DND-41 (cell line): ENCODE measurements at regions not wholly inside any gene's neighbourhood (a gene's known extent, or its start where the extent isn't known, plus 50 kb on each side); places are given as distances from the start of the nearest gene placed in this dataset.

Experiments used
- EZH2 ChIP-seq: IDR thresholded peaks from 3 replicates; pipeline ENCODE4 v1.6.1; 2012; ENCODE audit warnings: borderline replicate concordance, low read depth, mild to moderate bottlenecking, moderate library complexity, low read length, inconsistent platforms; ENCODE audit not compliant: severe bottlenecking
- TF ChIP-seq, protein P1 (sequence below): IDR thresholded peaks from 2 replicates; pipeline ENCODE4 v1.5.1; 2012; ENCODE audit warnings: borderline replicate concordance, low read length, moderate library complexity, mild to moderate bottlenecking; ENCODE audit not compliant: poor library complexity, severe bottlenecking; ENCODE audit errors: extremely low read depth

DNA sequence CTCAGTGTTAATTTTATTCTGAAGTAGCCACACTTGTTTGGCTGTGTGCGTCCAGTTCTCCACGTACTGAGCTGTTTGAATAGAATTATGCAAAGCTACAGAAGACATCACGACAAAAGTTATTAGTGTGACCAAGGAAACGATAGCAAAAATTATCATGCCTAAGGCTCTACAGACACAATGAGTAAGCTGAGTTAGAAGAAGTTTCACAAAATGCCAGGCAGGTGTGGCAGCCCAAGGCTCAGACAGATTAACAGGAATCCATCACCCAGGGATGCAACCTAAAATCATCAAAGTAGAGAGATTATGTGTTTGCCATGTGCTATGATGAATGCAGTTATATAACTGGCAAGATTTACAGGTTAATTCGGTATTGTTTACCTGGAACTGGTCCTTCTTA, 73.1 kb upstream of the INCENP start:
- no peak for TF ChIP-seq EZH2
- TF ChIP-seq, protein P1, sequence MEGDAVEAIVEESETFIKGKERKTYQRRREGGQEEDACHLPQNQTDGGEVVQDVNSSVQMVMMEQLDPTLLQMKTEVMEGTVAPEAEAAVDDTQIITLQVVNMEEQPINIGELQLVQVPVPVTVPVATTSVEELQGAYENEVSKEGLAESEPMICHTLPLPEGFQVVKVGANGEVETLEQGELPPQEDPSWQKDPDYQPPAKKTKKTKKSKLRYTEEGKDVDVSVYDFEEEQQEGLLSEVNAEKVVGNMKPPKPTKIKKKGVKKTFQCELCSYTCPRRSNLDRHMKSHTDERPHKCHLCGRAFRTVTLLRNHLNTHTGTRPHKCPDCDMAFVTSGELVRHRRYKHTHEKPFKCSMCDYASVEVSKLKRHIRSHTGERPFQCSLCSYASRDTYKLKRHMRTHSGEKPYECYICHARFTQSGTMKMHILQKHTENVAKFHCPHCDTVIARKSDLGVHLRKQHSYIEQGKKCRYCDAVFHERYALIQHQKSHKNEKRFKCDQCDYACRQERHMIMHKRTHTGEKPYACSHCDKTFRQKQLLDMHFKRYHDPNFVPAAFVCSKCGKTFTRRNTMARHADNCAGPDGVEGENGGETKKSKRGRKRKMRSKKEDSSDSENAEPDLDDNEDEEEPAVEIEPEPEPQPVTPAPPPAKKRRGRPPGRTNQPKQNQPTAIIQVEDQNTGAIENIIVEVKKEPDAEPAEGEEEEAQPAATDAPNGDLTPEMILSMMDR = no peak
